Stimulated activated naive CD8-positive, alpha-beta T cell treated with anti-CD3 and anti-CD28 coated beads, Interleukin-15, amount 100 ng/mL, for 72 hours (primary cell): ENCODE measurements at regions not wholly inside any gene's neighbourhood (a gene's known extent, or its start where the extent isn't known, plus 50 kb on each side); places are given as distances from the start of the nearest gene placed in this dataset.
"Not testable (repeated sequence)": the region's sequence is repeated elsewhere in the genome, so short reads cannot be mapped to it uniquely, and the experiment has no call there.

Experiments
- ATAC-seq: fragments of 150-1000 bp; cut with Tn5 transposase; 2 replicates; pipeline ENCODE4 v1.10.0; 2021; ENCODE audit warnings: mild to moderate bottlenecking, moderate library complexity
- DNase-seq, 2 donors: peaks; one replicate each; pipeline ENCODE4 v3.0.0; 2021 to 2022
- H3K27ac Mint-ChIP-seq, 2 donors: one replicate each; pipeline ENCODE4 v1.8.0; 2022; ENCODE audit warnings: mild to moderate bottlenecking in 2 of 2, mixed read lengths in 2 of 2, moderate library complexity in 2 of 2
- H3K27me3 Mint-ChIP-seq: one replicate; pipeline ENCODE4 v1.8.0; 2022; ENCODE audit warnings: mixed read lengths
- H3K4me1 Mint-ChIP-seq: one replicate; pipeline ENCODE4 v1.8.0; 2022; ENCODE audit warnings: mild to moderate bottlenecking, mixed read lengths
- H3K4me3 Mint-ChIP-seq, 2 donors: one replicate each; pipeline ENCODE4 v1.8.0; 2022; ENCODE audit warnings: mild to moderate bottlenecking in 2 of 2, mixed read lengths in 2 of 2, moderate library complexity in 1 of 2
- H3K9me3 Mint-ChIP-seq, 2 donors: one replicate each; pipeline ENCODE4 v1.8.0; 2022; ENCODE audit warnings: mixed read lengths in 2 of 2

- Mint-ChIP-seq H3K4me3 (no peak overlapping the region), H3K27ac (no peak overlapping the region), H3K27me3 (no peaks in the 10 kb centered on the region), H3K9me3 (peaks cover under 1 to 15% of the 10 kb centered on the region in 2 donors), H3K4me1 (no peaks in the 10 kb centered on the region)
- no peak for DNase-seq
- no peak for ATAC-seq
Measured at GRCh38 chr13:65378484-65378883, 1851.7 kb downstream of the PCDH9 start.

DNA sequence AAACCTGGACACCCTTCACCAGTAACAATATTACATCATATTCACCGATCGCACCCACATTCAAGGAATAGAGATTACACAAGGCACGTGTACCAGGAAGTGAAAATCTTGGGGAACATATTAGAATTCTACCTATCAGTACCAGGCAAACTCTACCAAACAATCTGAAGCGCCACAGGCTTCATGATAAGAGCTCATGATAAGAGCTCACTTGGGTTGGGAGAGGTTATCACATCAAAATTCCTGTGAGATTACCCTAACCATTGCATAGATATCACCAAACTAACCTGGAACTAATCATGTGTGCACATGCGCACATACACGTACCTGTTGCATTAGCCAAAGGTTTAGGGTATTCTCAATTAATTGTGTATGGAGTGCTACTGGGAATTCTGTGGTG is 1861.3 kb downstream of the PCDH9 start:
- ATAC-seq = no peak
- no peak for DNase-seq
- Mint-ChIP-seq H3K4me3 (no peak overlapping the region), H3K9me3 (peaks cover 18 to 32% of the 10 kb centered on the region in 2 donors), H3K4me1 (no peaks in the 10 kb centered on the region), H3K27ac (no peak overlapping the region), H3K27me3 (no peaks in the 10 kb centered on the region)

DNA sequence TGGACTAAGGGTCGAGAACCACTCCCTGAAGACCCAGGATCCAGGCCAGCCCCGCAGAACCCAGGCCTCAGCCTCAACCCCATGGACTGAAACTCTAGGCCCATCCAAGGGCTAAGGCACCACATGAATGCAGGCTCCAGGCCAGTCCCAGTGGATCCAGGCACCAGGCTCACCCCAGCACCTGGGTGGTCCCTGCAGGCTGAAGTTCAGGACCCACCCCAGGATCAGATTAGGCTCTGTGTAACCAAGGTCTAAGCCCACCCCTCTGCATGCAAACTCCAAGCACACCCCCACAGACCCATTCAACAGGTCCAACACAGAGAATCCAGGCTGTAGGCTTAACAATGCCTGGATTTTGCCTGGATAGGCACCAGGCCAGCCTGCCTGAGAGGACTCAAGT is 1876.2 kb downstream of the PCDH9 start:
- DNase-seq = no peak
- no peaks in the 10 kb centered on the region for H3K27me3 Mint-ChIP-seq
- peaks cover 4 to 18% of the 10 kb centered on the region in 2 donors for H3K9me3 Mint-ChIP-seq
- ATAC-seq = no peak
- H3K4me1 Mint-ChIP-seq = no peaks in the 10 kb centered on the region
- H3K27ac Mint-ChIP-seq = no peak overlapping the region
- H3K4me3 Mint-ChIP-seq = no peak overlapping the region

DNA sequence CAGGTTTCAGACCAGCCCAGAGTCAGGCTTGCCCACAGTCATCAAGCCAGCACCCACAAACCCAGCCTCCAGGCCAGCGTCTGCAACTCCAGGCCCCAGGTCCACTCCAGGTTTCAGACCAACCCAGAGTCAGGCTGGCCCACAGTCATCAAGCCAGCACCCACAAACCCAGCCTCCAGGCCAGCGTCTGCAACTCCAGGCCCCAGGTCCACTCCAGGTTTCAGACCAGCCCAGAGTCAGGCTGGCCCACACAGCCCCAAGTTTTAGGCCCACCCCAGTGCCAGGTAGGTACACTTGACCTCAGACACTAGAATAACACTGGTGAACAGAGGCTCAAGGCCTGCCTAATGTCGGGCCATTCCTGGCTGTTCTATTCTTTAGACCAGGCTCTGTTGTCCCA is 1877.0 kb downstream of the PCDH9 start:
- not testable (repeated sequence) for H3K4me1 Mint-ChIP-seq, H3K27ac Mint-ChIP-seq, H3K4me3 Mint-ChIP-seq, ATAC-seq, DNase-seq, H3K27me3 Mint-ChIP-seq
- H3K9me3 Mint-ChIP-seq = peaks cover 4 to 18% of the 10 kb centered on the region in 2 donors

- no peak overlapping the region for H3K27ac Mint-ChIP-seq
- no peaks in the 10 kb centered on the region for H3K4me1 Mint-ChIP-seq
- H3K27me3 Mint-ChIP-seq = no peaks in the 10 kb centered on the region
- DNase-seq (no peak), ATAC-seq (no peak)
- no peak overlapping the region for H3K4me3 Mint-ChIP-seq
- peaks cover 3 to 6% of the 10 kb centered on the region in 2 donors for H3K9me3 Mint-ChIP-seq
Measured at GRCh38 chr13:65347420-65348030, 1882.6 kb downstream of the PCDH9 start.

- Mint-ChIP-seq H3K9me3 (peaks cover 0 to 3% of the 10 kb centered on the region in 2 donors), H3K4me3 (no peak overlapping the region), H3K4me1 (no peaks in the 10 kb centered on the region), H3K27ac (no peak overlapping the region), H3K27me3 (no peaks in the 10 kb centered on the region)
- no peak for ATAC-seq
- no peak for DNase-seq
Measured at GRCh38 chr13:65343898-65344663, 1886.1 kb downstream of the PCDH9 start.

- H3K27ac Mint-ChIP-seq = no peak overlapping the region
- peaks cover 3% of the 10 kb centered on the region in 2 donors for H3K9me3 Mint-ChIP-seq
- ATAC-seq = no peak
- DNase-seq = no peak
- H3K4me3 Mint-ChIP-seq = no peak overlapping the region
- H3K4me1 Mint-ChIP-seq = no peaks in the 10 kb centered on the region
- no peaks in the 10 kb centered on the region for H3K27me3 Mint-ChIP-seq
Measured at GRCh38 chr13:65342541-65343337, 1887.4 kb downstream of the PCDH9 start.

GRCh38 chr13:65339241-65339640 is 1890.9 kb downstream of the PCDH9 start:
- ATAC-seq = no peak
- H3K27me3 Mint-ChIP-seq = no peaks in the 10 kb centered on the region
- no peaks in the 10 kb centered on the region for H3K4me1 Mint-ChIP-seq

DNA sequence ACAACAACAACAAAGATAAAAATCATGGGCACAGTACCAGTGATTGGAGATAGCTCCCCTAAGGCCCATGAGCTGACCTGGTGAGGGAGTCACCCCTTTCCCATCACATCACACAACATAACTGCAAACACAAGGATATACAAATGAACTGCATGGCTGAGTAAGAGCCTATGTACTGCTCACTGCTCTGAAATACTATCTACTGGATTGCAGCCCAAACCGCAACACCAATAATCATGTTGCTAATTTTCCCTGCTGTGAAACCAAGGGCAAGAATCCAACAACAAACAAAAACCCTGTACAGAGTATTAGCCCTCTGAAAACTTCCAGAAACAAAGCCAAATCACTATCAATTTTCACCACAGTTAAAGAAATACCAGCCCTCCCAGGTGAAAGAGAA is 1893.2 kb downstream of the PCDH9 start:
- H3K4me3 Mint-ChIP-seq = no peak overlapping the region
- no peaks in the 10 kb centered on the region for H3K27me3 Mint-ChIP-seq
- H3K27ac Mint-ChIP-seq = no peak overlapping the region
- no peaks in the 10 kb centered on the region for H3K4me1 Mint-ChIP-seq
- peaks cover 7 to 13% of the 10 kb centered on the region in 2 donors for H3K9me3 Mint-ChIP-seq
- no peak for ATAC-seq
- no peak for DNase-seq

More at GRCh38 chr13:65339241-65339640, 1890.9 kb downstream of the PCDH9 start:
- Mint-ChIP-seq H3K9me3 (peaks cover 0 to 6% of the 10 kb centered on the region in 2 donors), H3K4me3 (no peak overlapping the region), H3K27ac (no peak overlapping the region)
- DNase-seq = no peak

DNA sequence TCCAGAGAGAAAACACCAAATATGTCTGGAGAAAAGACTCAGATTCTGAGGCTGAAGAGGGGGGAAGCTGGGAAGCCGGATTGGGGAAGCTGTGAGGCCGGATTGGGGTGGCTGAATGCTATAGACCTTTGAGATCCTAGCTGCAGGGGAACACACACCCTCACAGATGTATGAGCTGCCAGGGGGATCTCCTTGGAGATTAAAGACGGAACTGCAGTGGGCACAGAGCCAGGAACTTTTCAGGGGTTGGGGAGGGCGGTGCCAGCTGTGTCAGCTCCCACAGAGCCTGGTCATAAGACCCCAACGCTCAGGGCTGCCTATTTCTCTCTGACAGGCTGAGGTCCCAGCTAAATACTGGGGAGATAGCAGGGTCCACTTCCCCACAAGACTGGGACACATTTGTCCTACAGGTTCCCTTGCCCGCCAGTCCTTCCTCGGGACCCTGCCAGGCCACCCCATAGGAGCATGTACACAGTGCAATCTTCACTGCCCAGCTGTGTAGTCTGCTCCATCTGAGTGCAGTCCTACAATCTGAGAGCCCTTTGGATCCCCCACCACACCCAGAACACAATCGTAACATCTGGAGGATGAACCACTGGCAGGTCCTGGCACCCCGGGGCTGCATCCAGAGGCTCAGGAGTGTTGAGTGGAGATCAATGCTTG is 1893.9 kb downstream of the PCDH9 start:
- no peak overlapping the region for H3K4me3 Mint-ChIP-seq
- ATAC-seq (no peak), DNase-seq (no peak)
- no peak overlapping the region for H3K27ac Mint-ChIP-seq
- no peaks in the 10 kb centered on the region for H3K4me1 Mint-ChIP-seq
- no peaks in the 10 kb centered on the region for H3K27me3 Mint-ChIP-seq
- H3K9me3 Mint-ChIP-seq = peaks cover 7 to 13% of the 10 kb centered on the region in 2 donors

GRCh38 chr13:65330691-65331090 is 1899.4 kb downstream of the PCDH9 start:
- peaks cover 7% of the 10 kb centered on the region in 2 donors for H3K9me3 Mint-ChIP-seq
- ATAC-seq (no peak), DNase-seq (no peak)
- H3K4me1 Mint-ChIP-seq = no peaks in the 10 kb centered on the region
- H3K4me3 Mint-ChIP-seq = no peak overlapping the region
- H3K27ac Mint-ChIP-seq = no peak overlapping the region
- H3K27me3 Mint-ChIP-seq = no peaks in the 10 kb centered on the region

DNA sequence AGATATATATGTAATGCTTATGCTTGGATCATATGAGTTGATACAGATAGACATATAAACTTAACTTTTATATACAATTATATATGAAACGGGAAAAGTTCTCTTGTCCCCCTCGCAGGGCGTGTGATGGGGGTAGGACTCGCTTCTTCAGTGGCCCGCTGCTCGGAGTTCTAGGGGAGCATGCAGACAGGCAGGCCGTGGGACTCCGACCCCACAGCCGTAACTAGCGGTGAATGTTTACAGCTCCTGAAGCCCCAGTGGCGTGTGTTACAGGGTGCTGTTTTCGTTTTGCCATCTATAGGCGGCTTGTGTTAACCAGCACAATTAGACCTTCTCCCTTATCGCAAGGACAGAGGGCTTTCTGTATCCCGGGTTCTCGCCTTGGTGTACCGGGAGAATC is 1899.8 kb downstream of the PCDH9 start:
- Mint-ChIP-seq H3K4me1 (no peaks in the 10 kb centered on the region), H3K27me3 (no peaks in the 10 kb centered on the region), H3K9me3 (peaks cover 7% of the 10 kb centered on the region in 2 donors), H3K27ac (no peak overlapping the region), H3K4me3 (no peak overlapping the region)
- ATAC-seq (no peak), DNase-seq (no peak)

- not testable (repeated sequence) for H3K27ac Mint-ChIP-seq, DNase-seq, H3K27me3 Mint-ChIP-seq, H3K4me3 Mint-ChIP-seq, ATAC-seq, H3K9me3 Mint-ChIP-seq, H3K4me1 Mint-ChIP-seq
Measured at GRCh38 chr13:65323192-65323591, 1906.9 kb downstream of the PCDH9 start.

DNA sequence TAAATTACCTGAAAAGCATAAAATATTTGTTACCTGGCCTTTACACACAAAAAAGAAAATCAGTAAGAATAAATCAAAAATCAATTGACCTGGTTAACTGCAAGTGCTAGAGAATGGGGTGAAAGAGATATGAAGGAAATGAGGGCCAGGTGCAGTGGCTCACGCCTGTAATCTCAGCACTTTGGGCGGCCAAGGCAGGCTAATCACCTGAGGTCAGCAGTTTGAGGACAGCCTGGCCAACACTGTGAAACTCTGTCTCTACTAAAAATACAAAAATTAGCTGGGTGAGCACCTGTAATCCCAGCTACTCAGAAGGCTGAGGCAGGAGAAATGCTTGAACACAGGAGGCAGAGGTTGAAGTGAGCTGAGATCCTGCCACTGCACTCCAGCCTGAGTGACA is 1908.7 kb downstream of the PCDH9 start:
- not testable (repeated sequence) for ATAC-seq, H3K27ac Mint-ChIP-seq, DNase-seq

GRCh38 chr13:65314008-65314407 is 1916.1 kb downstream of the PCDH9 start:
- no peak overlapping the region for H3K27ac Mint-ChIP-seq
- DNase-seq (no peak), ATAC-seq (no peak)
- no peaks in the 10 kb centered on the region for H3K27me3 Mint-ChIP-seq
- no peak overlapping the region for H3K4me3 Mint-ChIP-seq
- H3K9me3 Mint-ChIP-seq = peaks cover 21 to 33% of the 10 kb centered on the region in 2 donors
- no peaks in the 10 kb centered on the region for H3K4me1 Mint-ChIP-seq

More for the DNA sequence above, 1908.7 kb downstream of the PCDH9 start:
- not testable (repeated sequence) for H3K9me3 Mint-ChIP-seq, H3K27me3 Mint-ChIP-seq, H3K4me3 Mint-ChIP-seq, H3K4me1 Mint-ChIP-seq
